GM21717 (cell line): ENCODE measurements at regions not wholly inside any gene's neighbourhood (a gene's known extent, or its start where the extent isn't known, plus 50 kb on each side); places are given as distances from the start of the nearest gene placed in this dataset.
"Not testable (repeated sequence)": the region's sequence is repeated elsewhere in the genome, so short reads cannot be mapped to it uniquely, and the experiment has no call there.

ENCODE experiments used
- ATAC-seq: cut with Tn5 transposase; IDR thresholded peaks from one replicate; pipeline ENCODE4 v1.9.1; 2021; ENCODE audit warnings: mild to moderate bottlenecking, moderate library complexity; ENCODE audit not compliant: unreplicated experiment

GRCh38 chr6:27775138-27775795 is 136.9 kb downstream of the OR2B2 start:
- ATAC-seq, result not testable (repeated sequence)

- not testable (repeated sequence) for ATAC-seq
Observed at GRCh38 chr6:27774264-27774600, 138.0 kb downstream of the OR2B2 start.

DNA sequence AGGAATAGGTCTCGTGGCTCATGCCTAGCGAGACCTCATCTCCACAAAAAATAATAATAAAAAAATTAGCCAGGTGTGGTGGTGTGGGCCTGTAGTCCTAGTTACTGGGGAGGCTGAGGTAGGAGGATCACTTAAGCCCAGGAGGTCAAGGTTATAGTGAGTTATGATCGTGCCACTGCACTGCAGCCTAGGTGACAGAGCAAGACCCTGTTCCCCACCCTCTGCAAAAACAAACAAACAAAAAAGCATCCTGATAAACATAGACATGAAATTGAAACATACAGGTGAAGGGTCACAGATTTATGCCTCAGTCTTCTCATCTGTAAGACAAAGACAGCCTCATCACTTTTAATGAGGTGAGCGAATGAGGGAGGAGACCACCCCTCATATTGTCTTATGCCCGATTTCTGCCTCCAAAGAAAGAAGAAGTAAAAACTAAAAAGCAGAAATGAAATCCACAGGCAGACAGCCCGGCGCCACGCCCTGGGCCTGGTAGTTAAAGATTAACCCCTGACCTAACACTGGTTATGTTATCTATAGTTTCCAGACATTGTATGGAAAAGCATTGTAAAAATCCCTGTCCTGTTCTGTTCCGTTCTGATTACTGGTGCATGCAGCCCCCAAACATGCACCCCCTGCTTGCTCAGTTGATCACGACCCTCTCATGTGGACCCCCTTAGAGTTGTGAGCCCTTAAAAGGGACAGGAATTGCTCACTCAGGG is 138.5 kb downstream of the OR2B2 start:
- ATAC-seq, result not testable (repeated sequence)

GRCh38 chr6:27772261-27773001 is 139.8 kb downstream of the OR2B2 start:
- ATAC-seq, result peak; percentile 78

DNA sequence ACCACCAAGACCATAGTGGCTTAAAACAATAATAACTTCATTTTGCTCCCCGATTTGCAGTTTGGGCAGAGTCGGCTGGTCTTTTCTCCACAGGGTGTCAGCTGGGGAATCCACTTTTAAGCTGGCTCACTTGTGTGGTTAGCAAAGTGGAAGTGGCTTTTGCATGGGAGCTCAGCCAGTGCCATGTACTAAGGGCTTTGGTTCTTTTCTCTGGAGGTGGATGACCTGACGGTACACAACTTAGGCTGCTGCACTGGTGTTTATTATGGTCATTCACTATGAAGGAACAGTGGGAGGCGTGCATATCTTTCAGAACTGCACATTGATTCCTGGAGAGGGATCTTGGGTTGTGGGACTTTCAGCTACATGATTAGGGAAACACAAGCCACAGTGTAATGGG is 141.0 kb downstream of the OR2B2 start:
- no peak for ATAC-seq

DNA sequence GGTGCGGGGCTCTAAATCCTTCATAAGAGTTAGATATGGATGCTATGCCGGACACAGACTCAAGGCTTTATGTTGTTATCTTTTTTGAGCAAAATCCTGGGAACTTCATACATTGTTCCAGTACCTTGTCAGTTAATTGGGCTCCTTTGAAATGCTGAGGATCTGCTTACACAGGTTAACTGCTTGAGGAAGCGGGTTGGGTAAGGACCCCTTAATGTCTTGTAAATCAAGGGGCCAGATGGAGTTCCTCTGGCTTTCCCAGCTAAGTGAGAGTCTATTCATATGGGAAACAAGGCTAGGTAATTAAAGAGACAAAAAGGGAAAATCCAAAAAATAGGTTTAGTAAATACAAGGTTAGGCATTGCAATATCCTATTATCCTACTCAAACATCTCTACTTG is 141.5 kb downstream of the OR2B2 start:
- ATAC-seq, result no peak

DNA sequence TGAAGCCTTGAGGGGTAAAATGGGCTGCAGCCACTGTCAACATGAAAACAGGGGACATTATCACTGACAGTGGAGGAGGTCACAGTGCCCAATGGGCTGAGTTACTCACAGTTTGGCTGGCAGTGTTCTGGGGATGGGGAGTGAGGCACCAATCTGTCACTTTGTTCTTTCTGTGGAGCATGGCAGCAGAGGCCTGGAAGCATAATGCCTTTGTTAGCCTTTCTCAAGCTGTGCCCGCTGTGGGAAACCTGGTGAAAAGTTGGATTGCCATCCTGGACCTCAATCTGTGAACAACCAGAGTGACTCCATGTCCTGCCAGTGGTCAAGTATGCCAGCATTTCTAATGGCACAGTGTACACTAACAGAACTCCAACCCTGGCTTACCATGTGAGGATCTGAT is 143.6 kb downstream of the OR2B2 start:
- ATAC-seq, result no peak

GRCh38 chr6:27767851-27768250 is 144.3 kb downstream of the OR2B2 start:
- no peak for ATAC-seq

GRCh38 chr6:27766405-27766804 is 145.8 kb downstream of the OR2B2 start:
- no peak for ATAC-seq

DNA sequence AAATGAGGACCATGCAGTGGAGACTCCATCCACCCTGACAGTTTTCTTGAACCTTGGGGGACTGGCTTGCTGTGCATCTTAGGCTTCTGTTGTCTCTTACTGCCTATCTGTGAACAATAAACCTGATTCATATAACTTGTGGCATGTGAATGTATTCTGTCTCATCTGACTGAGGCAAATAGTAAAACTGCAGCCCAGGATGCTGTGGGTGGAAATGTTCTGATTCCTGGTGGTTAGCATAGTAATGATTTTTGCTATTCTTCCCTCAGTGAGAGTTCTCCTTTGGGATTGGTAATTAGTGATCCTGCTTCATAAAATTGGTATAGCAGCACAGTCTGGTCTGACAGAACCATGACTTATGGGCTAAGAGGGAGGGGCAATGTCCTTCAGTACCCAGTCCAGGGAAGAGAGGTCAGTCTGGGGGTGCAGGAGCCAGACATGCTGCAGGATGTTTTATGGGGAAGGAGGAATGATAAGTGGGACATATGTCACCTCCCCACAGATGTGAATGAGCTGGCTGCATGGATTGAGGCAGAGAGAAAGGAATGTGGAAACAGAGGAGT is 147.1 kb downstream of the OR2B2 start:
- ATAC-seq, result no peak

- ATAC-seq, result no peak
Observed at GRCh38 chr6:27761391-27761790, 150.8 kb downstream of the OR2B2 start.

DNA sequence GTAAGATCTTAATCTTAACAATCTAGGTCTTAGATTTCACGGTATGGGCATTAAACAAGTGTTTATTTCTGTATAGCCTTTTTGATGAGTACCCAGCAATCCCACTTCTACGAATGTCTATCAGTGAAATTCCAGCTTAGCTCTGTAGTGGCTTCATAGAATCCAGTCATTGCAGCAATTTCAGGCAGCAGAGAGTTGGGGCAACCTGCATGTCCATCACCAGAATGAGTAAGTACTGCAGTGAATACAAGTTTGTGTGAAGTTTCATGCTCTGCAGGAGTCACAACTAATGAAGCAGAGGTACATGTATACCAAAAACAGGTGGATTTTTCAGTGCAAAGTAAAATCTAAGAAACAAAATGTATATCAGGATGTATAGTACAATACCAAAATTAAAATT is 151.7 kb downstream of the OR2B2 start:
- no peak for ATAC-seq

- ATAC-seq, result no peak
Observed at GRCh38 chr6:27759930-27760329, 152.3 kb downstream of the OR2B2 start.

DNA sequence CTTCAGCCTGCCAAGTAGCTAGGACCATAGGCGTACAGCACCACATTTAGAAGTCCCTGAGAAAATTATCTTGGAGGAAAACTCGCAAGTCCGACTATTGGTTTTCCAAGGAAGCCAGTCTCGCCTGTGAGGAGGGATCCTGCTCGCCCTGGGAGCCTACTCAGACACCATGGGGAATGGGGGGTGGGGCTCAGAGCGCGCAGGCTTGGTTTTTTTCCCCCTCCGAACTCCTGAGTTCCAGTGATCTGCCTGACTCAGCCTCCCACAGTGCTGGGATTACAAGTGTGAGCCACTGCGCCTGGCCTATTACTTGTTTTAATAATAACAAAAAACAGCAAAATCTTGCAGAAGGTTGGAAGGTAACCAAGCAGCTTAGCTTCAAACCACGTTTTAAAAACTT is 153.7 kb downstream of the OR2B2 start:
- no peak for ATAC-seq

GRCh38 chr6:27757307-27757706 is 154.9 kb downstream of the OR2B2 start:
- ATAC-seq, result no peak

- ATAC-seq, result no peak
Observed at GRCh38 chr6:27755768-27756167, 156.4 kb downstream of the OR2B2 start.

DNA sequence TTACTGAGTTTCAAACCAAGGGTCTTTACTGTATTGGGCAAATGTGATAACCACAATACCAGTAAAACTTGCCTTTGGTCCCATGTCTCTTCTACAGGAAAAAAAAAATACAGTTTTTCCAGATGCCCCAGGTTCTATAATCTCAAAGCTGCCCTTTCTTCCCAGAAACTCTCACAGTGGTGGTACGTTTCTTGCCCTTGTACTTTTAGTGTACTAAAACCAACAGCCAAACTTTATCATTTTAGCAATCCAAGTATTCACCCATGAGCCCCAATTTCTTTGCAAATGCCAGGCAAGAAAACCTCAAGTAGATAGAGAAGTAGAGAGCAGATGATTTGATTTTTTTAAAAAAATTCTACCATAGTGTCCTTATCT is 157.8 kb downstream of the OR2B2 start:
- no peak for ATAC-seq

GRCh38 chr6:27753668-27754407 is 158.4 kb downstream of the OR2B2 start:
- ATAC-seq, result peak; percentile 59

DNA sequence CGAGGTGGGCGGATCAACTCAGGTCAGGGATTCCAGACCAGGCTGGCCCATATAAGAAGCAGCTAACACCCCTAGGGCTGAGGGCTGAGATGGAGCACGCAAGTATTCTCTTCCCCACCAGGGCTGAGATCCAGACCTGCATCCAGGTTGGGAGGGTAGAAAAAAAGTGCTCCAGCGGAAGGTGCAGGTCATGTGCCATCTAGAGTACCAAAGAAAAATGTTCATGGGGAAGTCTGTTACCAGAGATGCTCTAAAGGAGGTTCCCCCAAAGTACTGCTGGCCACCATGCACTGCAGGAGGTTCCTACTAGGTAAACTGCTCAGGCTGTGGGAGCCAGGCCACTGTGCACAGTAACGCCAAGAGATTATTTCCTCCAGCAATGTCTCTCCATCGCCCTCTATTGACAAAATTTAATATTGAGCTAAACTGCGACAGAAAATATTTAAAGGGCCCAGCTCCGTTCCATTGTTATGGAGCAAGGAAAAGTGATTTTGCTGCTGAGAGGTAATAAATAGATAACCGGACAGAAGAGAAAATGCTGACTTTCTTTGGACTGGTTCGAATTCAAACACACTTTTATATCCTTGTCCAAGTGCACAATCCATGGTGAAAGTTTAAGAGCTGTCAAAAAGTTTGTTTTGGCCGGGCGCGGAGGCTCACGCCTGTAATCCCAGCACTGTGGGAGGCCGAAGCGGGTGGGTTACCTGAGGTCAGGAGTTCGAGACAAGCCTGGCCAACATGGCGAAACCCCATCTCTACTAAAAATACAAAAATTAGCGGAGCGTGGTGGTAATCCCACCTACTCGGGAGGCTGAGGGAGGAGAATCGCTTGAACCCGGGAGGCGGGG is 159.9 kb downstream of the OR2B2 start:
- no peak for ATAC-seq

GRCh38 chr6:27748661-27749060 is 163.5 kb downstream of the OR2B2 start:
- no peak for ATAC-seq
